HUES64 (cell line): ENCODE measurements at regions not wholly inside any gene's neighbourhood (a gene's known extent, or its start where the extent isn't known, plus 50 kb on each side); places are given as distances from the start of the nearest gene placed in this dataset.

Experiments
- H3K27ac ChIP-seq: 2 replicates; pipeline ENCODE4 v1.7.0; 2013; ENCODE audit warnings: low read depth, low read length, inconsistent platforms
- H3K27me3 ChIP-seq: 2 replicates; pipeline ENCODE4 v1.6.1; 2013; ENCODE audit warnings: mild to moderate bottlenecking, low read length; ENCODE audit not compliant: insufficient read depth
- H3K36me3 ChIP-seq: 2 replicates; pipeline ENCODE4 v1.6.1; 2013; ENCODE audit warnings: mild to moderate bottlenecking, low read length; ENCODE audit not compliant: insufficient read depth
- H3K4me1 ChIP-seq: 2 replicates; pipeline ENCODE4 v1.6.1; 2013; ENCODE audit warnings: mild to moderate bottlenecking, low read length, moderate library complexity; ENCODE audit not compliant: insufficient read depth
- H3K4me3 ChIP-seq: 2 replicates; pipeline ENCODE4 v1.5.1; 2013; ENCODE audit warnings: mild to moderate bottlenecking, low read length, moderate library complexity
- H3K9ac ChIP-seq: 2 replicates; pipeline ENCODE4 v1.6.1; 2013; ENCODE audit warnings: mild to moderate bottlenecking, low read depth, low read length
- H3K9me3 ChIP-seq: 2 replicates; pipeline ENCODE4 v1.6.1; 2013; ENCODE audit warnings: low read depth, low read length; ENCODE audit not compliant: insufficient read depth
- WGBS: fragments of 150-250, 120-280 bp; methylation state at CpG from one replicate; pipeline ENCODE4 v1.1.7; 2013; ENCODE audit warnings: missing lambda C conversion rate; 5-methylcytosine and 5-hydroxymethylcytosine counted together

DNA sequence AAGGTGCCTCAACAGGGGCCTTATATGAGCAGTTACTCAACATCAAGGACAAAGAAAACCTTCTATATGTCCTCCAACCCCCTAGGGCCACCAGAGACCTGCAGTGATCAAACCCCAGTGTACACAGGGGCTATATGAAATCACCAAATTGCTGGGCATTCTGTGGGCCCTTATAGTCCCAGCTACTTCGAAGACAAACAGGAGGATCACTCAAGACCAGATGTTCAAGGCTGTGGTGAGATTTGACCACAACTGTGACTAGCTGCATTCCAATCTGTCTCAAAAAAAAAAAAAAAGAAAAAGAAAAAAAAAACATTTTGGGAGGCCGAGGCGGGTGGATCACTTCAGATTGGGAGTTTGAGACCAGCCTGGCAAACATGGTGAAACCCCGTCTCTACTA, 51.0 kb upstream of the PRB2 start:
- WGBS = 96% methylated on average over 4 of the region's 4 CpGs
- no peaks in the 10 kb centered on the region for H3K9me3 ChIP-seq
- H3K4me3 ChIP-seq = no peak overlapping the region
- H3K36me3 ChIP-seq = no peaks in the 10 kb centered on the region
- H3K9ac ChIP-seq = no peak overlapping the region
- H3K27ac ChIP-seq = no peak overlapping the region
- H3K27me3 ChIP-seq = no peaks in the 10 kb centered on the region
- no peaks in the 10 kb centered on the region for H3K4me1 ChIP-seq

GRCh38 chr12:11457996-11458645, 62.8 kb upstream of the PRB2 start:
- Histone ChIP-seq H3K4me1 (peaks cover 17% of the 10 kb centered on the region), H3K9me3 (peaks cover 4% of the 10 kb centered on the region; the same call in 1 of the 2 replicates), H3K27ac (no peak overlapping the region), H3K9ac (no peak overlapping the region), H3K27me3 (no peaks in the 10 kb centered on the region), H3K4me3 (no peak overlapping the region), H3K36me3 (no peaks in the 10 kb centered on the region)
- 88% methylated on average over 20 of the region's 20 CpGs for WGBS

DNA sequence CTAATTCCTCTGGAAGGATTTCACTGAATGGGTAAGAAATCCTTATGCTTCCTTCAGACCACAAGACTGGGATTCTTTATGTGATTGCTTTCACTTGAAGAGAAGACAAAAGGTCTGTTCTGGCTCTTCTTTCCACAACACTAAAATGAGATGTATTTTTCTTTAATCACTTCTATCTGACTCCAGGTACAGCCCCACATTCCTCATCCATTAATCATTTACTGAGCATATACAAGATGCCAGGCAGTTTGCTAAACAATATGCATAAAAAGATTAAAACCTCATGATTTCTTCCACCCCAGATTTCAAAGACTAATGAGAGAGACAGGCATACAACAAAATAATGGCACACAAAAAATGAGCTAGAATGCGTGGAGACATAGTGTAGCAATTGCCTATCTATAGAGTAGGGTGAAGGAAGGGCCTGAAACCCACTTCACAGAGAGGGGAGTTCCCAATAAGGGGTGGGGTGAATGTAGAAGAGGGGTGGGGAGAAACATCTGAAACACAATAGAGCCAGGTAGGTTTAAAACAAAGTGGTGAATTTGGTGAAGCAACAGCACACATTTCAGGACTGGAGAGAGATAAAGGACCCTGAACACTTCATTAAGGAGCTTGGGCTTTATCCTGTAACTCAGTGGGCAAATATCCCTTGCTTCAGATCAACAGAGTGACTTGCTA, 65.1 kb upstream of the PRB2 start:
- 70% methylated on average over 1 of the region's 1 CpG for WGBS

GRCh38 chr12:11461433-11461832, 66.1 kb upstream of the PRB2 start:
- WGBS = 64% methylated on average over 4 of the region's 4 CpGs

More for the DNA sequence above, 65.1 kb upstream of the PRB2 start:
- Histone ChIP-seq H3K9ac (no peak overlapping the region), H3K4me1 (peaks cover 11% of the 10 kb centered on the region), H3K4me3 (no peak overlapping the region), H3K9me3 (peaks cover 4% of the 10 kb centered on the region; the same call in 1 of the 2 replicates), H3K36me3 (no peaks in the 10 kb centered on the region), H3K27me3 (no peaks in the 10 kb centered on the region), H3K27ac (no peak overlapping the region; the same call in 1 of the 2 replicates)

DNA sequence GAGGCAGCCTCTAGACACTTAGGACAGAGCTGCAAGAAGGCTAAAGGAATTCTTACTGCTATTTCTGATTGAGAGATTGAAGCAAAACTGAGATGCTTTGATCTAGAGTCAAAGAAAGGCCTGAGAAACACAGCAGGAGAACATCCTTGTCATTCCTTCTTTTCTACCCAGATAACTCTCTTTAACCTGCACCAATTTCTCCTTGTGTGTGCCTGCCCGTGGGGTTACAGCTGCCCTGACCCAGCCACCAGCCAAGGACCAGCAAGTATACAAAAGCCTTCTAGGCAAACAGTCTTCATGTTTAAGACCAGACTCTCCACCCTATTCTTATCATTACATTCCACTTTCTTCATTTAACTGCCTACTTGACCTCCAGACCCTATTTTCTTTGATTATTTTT, 81.7 kb upstream of the PRB2 start:
- Histone ChIP-seq H3K36me3 (no peaks in the 10 kb centered on the region), H3K9me3 (peaks cover 7% of the 10 kb centered on the region; the same call in 1 of the 2 replicates)
- 54% methylated on average over 1 of the region's 1 CpG for WGBS

More at GRCh38 chr12:11461433-11461832, 66.1 kb upstream of the PRB2 start:
- Histone ChIP-seq H3K4me3 (no peak overlapping the region), H3K27ac (no peak overlapping the region), H3K27me3 (no peaks in the 10 kb centered on the region), H3K9me3 (peaks cover 4% of the 10 kb centered on the region; the same call in 1 of the 2 replicates), H3K9ac (no peak overlapping the region), H3K4me1 (peaks cover 9% of the 10 kb centered on the region), H3K36me3 (no peaks in the 10 kb centered on the region)

GRCh38 chr12:11482955-11483354, 87.6 kb upstream of the PRB2 start:
- H3K36me3 ChIP-seq = no peaks in the 10 kb centered on the region
- no peaks in the 10 kb centered on the region for H3K9me3 ChIP-seq
- H3K27ac ChIP-seq = no peak overlapping the region
- WGBS = 98% methylated on average over 2 of the region's 2 CpGs
- peaks cover 6% of the 10 kb centered on the region; the same call in 1 of the 2 replicates for H3K4me1 ChIP-seq
- no peak overlapping the region for H3K4me3 ChIP-seq
- no peaks in the 10 kb centered on the region for H3K27me3 ChIP-seq
- no peak overlapping the region for H3K9ac ChIP-seq

More for the DNA sequence above, 81.7 kb upstream of the PRB2 start:
- Histone ChIP-seq H3K27me3 (no peaks in the 10 kb centered on the region), H3K4me3 (no peak overlapping the region), H3K4me1 (no peaks in the 10 kb centered on the region), H3K9ac (no peak overlapping the region), H3K27ac (no peak overlapping the region)

DNA sequence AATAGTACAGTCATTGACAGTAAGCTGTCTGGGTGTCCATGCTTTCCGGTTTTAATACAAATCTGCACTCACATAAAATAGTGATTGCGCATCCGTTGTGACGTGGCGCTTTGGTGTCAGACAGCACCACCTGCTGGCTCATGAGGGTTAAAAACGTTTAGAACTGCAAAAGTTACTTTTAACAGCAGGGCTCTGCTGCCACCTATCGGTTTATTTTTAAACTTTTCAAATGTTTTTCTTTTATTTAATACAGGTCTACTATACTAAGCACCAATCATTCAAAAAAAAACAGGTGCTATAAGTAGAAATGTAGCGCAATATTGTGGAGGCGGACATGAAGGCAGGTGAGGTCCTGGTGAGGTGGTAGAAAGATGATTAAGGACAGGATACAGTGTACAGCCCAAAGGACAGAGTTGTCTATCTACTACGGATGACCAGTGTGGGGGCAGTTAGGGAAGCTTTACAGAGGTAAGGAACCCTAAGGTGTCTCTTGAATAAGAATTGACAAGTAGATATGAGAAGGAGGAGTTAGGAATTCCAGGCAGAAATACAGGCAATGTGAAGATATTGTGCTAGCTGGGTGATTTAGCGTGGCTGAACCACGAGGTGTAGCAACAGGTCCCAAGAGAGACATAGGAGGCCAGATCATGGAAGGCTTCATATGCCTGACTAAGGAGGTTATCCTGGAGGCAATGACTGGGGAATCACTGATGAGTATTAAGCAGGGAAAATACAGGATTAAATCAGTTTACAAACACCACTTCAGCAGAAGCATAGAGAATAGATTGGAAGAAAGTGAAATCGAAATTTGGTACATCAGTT, 91.5 kb upstream of the PRB2 start:
- H3K27me3 ChIP-seq = 0 out of 2 replicates have a peak, but pooled peaks cover 4% of the 10 kb centered on the region
- H3K9me3 ChIP-seq = no peaks in the 10 kb centered on the region
- no peak overlapping the region for H3K9ac ChIP-seq
- no peak overlapping the region for H3K27ac ChIP-seq
- WGBS = 31% methylated on average over 11 of the region's 13 CpGs
- H3K4me3 ChIP-seq = no peak overlapping the region
- H3K36me3 ChIP-seq = no peaks in the 10 kb centered on the region
- peaks cover 6% of the 10 kb centered on the region; the same call in 1 of the 2 replicates for H3K4me1 ChIP-seq

DNA sequence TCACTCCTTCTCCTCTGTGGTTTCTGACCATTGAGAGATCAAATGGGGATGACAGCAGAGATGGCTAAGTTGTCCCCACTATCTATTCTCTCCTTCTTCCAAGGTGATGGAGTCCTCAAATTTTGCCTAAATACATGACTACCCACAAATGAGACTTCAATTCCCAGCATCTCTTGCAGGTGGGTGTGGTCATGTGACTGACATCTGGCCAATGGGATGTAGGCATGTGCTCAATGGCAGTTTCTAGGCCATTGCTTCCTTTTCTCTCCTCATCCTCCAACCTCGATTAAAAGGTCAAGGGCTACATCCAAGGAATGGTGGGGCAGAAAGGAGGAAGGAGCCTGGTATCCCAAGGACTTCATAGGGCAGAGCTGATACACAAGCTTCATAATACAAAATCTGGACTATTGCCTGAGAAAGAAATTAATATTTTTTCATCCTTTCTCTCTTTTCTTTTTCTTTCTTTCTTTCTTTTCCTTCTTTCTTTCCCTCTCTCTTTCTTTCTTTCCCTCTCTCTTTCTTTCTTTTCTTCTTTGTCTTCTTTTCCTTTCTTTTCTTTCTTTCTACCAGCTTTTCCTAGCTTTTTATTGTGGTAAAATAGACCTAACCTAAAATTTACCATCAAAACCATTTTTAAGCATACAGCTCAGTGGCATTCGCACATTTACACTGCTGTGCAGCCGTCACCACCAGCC, 100.9 kb upstream of the PRB2 start:
- H3K9me3 ChIP-seq = no peaks in the 10 kb centered on the region
- no peaks in the 10 kb centered on the region for H3K36me3 ChIP-seq
- H3K4me3 ChIP-seq = no peak overlapping the region
- H3K9ac ChIP-seq = no peak overlapping the region
- 91% methylated on average over 3 of the region's 3 CpGs for WGBS
- no peaks in the 10 kb centered on the region for H3K4me1 ChIP-seq
- peaks cover 23% of the 10 kb centered on the region for H3K27me3 ChIP-seq
- no peak overlapping the region for H3K27ac ChIP-seq

GRCh38 chr12:11497438-11497837, 102.1 kb upstream of the PRB2 start:
- Histone ChIP-seq H3K27ac (no peak overlapping the region), H3K9me3 (no peaks in the 10 kb centered on the region)
- 90% methylated on average over 7 of the region's 7 CpGs for WGBS

DNA sequence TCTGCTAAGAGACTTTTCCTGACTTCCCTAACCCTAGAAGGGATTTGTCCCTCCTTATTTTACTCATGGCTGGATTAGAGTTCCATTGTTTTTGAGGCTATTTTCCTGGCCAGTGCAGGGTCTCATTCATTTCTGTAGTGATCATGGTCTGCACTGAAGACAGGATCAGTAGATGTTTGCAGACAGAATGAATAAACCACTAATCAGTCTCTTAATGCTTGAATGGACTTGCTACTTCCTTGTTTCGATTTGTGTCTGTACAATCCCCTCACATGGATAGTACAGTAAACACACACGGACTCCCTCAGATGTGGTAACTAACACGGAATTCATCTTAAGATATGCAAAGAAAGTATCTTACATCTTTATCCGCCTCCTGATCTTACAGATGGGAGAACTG, 102.6 kb upstream of the PRB2 start:
- Histone ChIP-seq H3K4me3 (no peak overlapping the region), H3K27ac (no peak overlapping the region), H3K36me3 (no peaks in the 10 kb centered on the region), H3K4me1 (no peaks in the 10 kb centered on the region), H3K9ac (no peak overlapping the region), H3K9me3 (no peaks in the 10 kb centered on the region), H3K27me3 (peaks cover 39% of the 10 kb centered on the region)
- WGBS = 93% methylated on average over 4 of the region's 4 CpGs

More at GRCh38 chr12:11497438-11497837, 102.1 kb upstream of the PRB2 start:
- Histone ChIP-seq H3K27me3 (peaks cover 34% of the 10 kb centered on the region), H3K36me3 (no peaks in the 10 kb centered on the region), H3K4me3 (no peak overlapping the region), H3K9ac (no peak overlapping the region), H3K4me1 (no peaks in the 10 kb centered on the region)
